Panc1 (cell line): ENCODE measurements at regions not wholly inside any gene's neighbourhood (a gene's known extent, or its start where the extent isn't known, plus 50 kb on each side); places are given as distances from the start of the nearest gene placed in this dataset.

Experiments
- POLR2AphosphoS5 ChIP-seq: IDR thresholded peaks from 2 replicates; pipeline ENCODE4 v1.6.1; 2012; ENCODE audit warnings: mild to moderate bottlenecking, low read depth, low read length, moderate library complexity
- SIN3A ChIP-seq: IDR thresholded peaks from 2 replicates; pipeline ENCODE4 v1.6.1; 2012; ENCODE audit warnings: low read depth, mild to moderate bottlenecking, low read length, moderate library complexity, borderline replicate concordance; ENCODE audit not compliant: insufficient read depth
- TCF7L2 ChIP-seq: IDR thresholded peaks from 2 replicates; pipeline ENCODE4 v1.6.1; 2011; ENCODE audit warnings: mild to moderate bottlenecking, low read depth, low read length, inconsistent platforms
- TF ChIP-seq, protein P1 (sequence below): fragments of 450-650 bp; IDR thresholded peaks from 2 replicates; pipeline ENCODE4 v1.5.1; 2017; ENCODE audit warnings: mild to moderate bottlenecking

DNA sequence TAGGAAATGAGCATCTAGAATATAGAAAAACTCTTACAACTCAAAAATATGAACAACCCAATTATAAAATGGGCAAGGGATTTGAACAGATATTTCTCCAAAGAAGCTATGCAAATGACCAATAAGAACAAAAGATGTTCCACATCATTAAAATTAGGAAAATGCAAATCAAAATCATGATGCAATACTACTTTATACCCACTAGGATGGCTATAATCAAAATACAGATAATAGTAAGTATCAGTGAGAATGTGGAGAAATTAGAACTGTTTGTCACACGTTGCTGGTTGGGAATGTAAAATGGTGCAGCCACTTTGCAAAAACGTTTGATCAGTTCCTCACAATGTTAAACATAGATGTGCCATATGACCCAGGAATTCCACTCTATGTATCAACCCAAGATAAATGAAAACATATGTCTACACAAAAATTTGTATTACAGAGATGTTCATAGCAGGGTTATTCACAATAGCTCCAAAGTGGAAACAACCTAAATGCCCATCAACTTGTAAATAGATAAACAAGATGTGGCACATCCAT, 558.4 kb downstream of the SLC4A3 start:
- TF ChIP-seq, protein P1, sequence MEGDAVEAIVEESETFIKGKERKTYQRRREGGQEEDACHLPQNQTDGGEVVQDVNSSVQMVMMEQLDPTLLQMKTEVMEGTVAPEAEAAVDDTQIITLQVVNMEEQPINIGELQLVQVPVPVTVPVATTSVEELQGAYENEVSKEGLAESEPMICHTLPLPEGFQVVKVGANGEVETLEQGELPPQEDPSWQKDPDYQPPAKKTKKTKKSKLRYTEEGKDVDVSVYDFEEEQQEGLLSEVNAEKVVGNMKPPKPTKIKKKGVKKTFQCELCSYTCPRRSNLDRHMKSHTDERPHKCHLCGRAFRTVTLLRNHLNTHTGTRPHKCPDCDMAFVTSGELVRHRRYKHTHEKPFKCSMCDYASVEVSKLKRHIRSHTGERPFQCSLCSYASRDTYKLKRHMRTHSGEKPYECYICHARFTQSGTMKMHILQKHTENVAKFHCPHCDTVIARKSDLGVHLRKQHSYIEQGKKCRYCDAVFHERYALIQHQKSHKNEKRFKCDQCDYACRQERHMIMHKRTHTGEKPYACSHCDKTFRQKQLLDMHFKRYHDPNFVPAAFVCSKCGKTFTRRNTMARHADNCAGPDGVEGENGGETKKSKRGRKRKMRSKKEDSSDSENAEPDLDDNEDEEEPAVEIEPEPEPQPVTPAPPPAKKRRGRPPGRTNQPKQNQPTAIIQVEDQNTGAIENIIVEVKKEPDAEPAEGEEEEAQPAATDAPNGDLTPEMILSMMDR = no peak
- TF ChIP-seq POLR2AphosphoS5 (no peak), TCF7L2 (no peak), SIN3A (no peak)
